BE2C (cell line): ENCODE measurements at regions not wholly inside any gene's neighbourhood (a gene's known extent, or its start where the extent isn't known, plus 50 kb on each side); places are given as distances from the start of the nearest gene placed in this dataset.

Source experiments
- DNase-seq: peaks from one replicate; pipeline ENCODE4 v3.0.0-alpha.2; 2020
- H3K27me3 ChIP-seq: fragments of 250-450 bp; sonication (Bioruptor Pico); 2 replicates; pipeline ENCODE4 v1.5.1; 2020; ENCODE audit warnings: mild to moderate bottlenecking
- H3K36me3 ChIP-seq: fragments of 250-450 bp; sonication (Bioruptor Pico); 2 replicates; pipeline ENCODE4 v1.5.1; 2020; ENCODE audit warnings: mild to moderate bottlenecking
- H3K4me1 ChIP-seq: fragments of 250-450 bp; sonication (Bioruptor Pico); 2 replicates; pipeline ENCODE4 v1.5.1; 2020
- H3K4me3 ChIP-seq: 2 replicates; pipeline ENCODE4 v1.5.1; 2011; ENCODE audit warnings: low read depth, low read length
- H3K9me3 ChIP-seq: fragments of 250-450 bp; sonication (Bioruptor Pico); 2 replicates; pipeline ENCODE4 v1.5.1; 2020
- TF ChIP-seq, protein P1 (sequence below): IDR thresholded peaks from 2 replicates; pipeline ENCODE4 v1.5.1; 2012; ENCODE audit warnings: mild to moderate bottlenecking, low read depth, low read length

DNA sequence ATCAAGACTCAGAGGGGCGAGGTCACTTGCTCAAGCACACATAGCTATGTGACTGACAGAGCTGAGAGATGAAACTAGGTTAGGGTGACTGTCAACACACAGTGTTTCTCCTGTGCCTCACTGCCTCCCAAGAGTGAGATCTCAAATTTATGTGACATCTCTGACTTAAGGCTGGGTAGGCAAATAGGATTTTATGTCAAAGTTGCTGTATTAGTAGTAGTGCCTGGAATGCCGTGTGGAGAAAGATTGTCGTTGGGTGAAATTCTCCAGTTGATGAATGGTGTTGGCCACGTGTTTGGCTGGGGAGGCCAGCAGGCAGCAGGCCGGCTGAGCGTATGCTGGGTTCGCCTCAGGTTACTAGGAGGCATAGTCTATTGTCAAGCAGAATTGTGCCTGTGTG is 148.3 kb upstream of the BMPER start:
- no peaks in the 10 kb centered on the region for H3K27me3 ChIP-seq
- H3K9me3 ChIP-seq, result no peaks in the 10 kb centered on the region
- no peak for DNase-seq
- peaks cover 4% of the 10 kb centered on the region; the same call in 1 of the 2 replicates for H3K4me1 ChIP-seq
- TF ChIP-seq, protein P1, sequence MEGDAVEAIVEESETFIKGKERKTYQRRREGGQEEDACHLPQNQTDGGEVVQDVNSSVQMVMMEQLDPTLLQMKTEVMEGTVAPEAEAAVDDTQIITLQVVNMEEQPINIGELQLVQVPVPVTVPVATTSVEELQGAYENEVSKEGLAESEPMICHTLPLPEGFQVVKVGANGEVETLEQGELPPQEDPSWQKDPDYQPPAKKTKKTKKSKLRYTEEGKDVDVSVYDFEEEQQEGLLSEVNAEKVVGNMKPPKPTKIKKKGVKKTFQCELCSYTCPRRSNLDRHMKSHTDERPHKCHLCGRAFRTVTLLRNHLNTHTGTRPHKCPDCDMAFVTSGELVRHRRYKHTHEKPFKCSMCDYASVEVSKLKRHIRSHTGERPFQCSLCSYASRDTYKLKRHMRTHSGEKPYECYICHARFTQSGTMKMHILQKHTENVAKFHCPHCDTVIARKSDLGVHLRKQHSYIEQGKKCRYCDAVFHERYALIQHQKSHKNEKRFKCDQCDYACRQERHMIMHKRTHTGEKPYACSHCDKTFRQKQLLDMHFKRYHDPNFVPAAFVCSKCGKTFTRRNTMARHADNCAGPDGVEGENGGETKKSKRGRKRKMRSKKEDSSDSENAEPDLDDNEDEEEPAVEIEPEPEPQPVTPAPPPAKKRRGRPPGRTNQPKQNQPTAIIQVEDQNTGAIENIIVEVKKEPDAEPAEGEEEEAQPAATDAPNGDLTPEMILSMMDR, result no peak
- no peaks in the 10 kb centered on the region for H3K36me3 ChIP-seq
- no peak overlapping the region for H3K4me3 ChIP-seq

- peaks cover 4% of the 10 kb centered on the region; the same call in 1 of the 2 replicates for H3K4me1 ChIP-seq
- H3K27me3 ChIP-seq, result no peaks in the 10 kb centered on the region
- H3K36me3 ChIP-seq, result no peaks in the 10 kb centered on the region
- DNase-seq, result peak; percentile 32
- no peak overlapping the region for H3K4me3 ChIP-seq
- no peaks in the 10 kb centered on the region for H3K9me3 ChIP-seq
- TF ChIP-seq, protein P1, result peak; percentile 59
These were observed 147.7 kb upstream of the BMPER start for GRCh38 chr7:33757563-33758165.

- H3K27me3 ChIP-seq, result 0 out of 2 replicates have a peak, but pooled peaks cover 3% of the 10 kb centered on the region
- TF ChIP-seq, protein P1, result no peak
- peaks cover 4% of the 10 kb centered on the region; the same call in 1 of the 2 replicates for H3K4me1 ChIP-seq
- no peak overlapping the region for H3K4me3 ChIP-seq
- DNase-seq, result no peak
- H3K36me3 ChIP-seq, result no peaks in the 10 kb centered on the region
- no peaks in the 10 kb centered on the region for H3K9me3 ChIP-seq
These were observed 145.2 kb upstream of the BMPER start for GRCh38 chr7:33760146-33760545.

DNA sequence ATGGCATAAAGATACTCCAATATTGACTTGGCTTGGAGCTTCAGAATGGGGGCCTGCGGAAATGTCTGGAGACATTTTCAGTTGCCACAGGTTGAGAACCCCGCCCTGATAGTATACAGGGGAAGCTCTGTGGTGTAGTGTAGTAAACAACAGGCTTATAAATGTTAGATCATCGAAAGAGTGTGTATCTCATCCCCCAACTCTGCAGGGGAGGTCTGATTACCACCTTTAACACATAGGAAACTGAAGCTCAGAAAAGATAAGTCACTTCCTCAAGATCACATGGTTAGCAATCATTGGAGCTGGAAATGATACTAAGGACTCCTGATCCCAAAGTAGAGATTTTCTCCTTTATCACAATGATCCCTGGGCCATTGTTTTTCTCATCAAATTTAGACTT is 144.5 kb upstream of the BMPER start:
- DNase-seq, result no peak
- Histone ChIP-seq H3K9me3 (no peaks in the 10 kb centered on the region), H3K4me3 (no peak overlapping the region), H3K36me3 (no peaks in the 10 kb centered on the region), H3K27me3 (0 out of 2 replicates have a peak, but pooled peaks cover 3% of the 10 kb centered on the region), H3K4me1 (peaks cover 4% of the 10 kb centered on the region; the same call in 1 of the 2 replicates)
- TF ChIP-seq, protein P1, result no peak

GRCh38 chr7:33761449-33762080 is 143.8 kb upstream of the BMPER start:
- peak; percentile 29 for DNase-seq
- H3K36me3 ChIP-seq, result no peaks in the 10 kb centered on the region
- TF ChIP-seq, protein P1, result no peak
- no peak overlapping the region for H3K4me3 ChIP-seq
- H3K9me3 ChIP-seq, result no peaks in the 10 kb centered on the region
- peaks cover 4% of the 10 kb centered on the region; the same call in 1 of the 2 replicates for H3K4me1 ChIP-seq
- H3K27me3 ChIP-seq, result 0 out of 2 replicates have a peak, but pooled peaks cover 3% of the 10 kb centered on the region
